ENCODE measurements at regions not wholly inside any gene's neighbourhood (a gene's known extent, or its start where the extent isn't known, plus 50 kb on each side); places are given as distances from the start of the nearest gene placed in this dataset.

- TF ChIP-seq CTCF (IDR thresholded peaks at IDR 0.05; ENCODE audit: borderline replicate concordance, extremely low read depth, low read length, poor library complexity, severe bottlenecking) (no peak), EZH2 (IDR thresholded peaks at IDR 0.05; ENCODE audit: borderline replicate concordance, low read depth, low read length, severe bottlenecking) (no peak)
These were observed 106.0 kb upstream of the RPS23 start for GRCh38 chr5:82384034-82384750.

All from DND-41 (cell line).